HEK293 (cell line): ENCODE measurements at regions not wholly inside any gene's neighbourhood (a gene's known extent, or its start where the extent isn't known, plus 50 kb on each side); places are given as distances from the start of the nearest gene placed in this dataset.

Experiments used
- HOXD13 ChIP-seq: sonication (generic); formaldehyde crosslinking; IDR thresholded peaks from 2 replicates; pipeline ENCODE4 v1.8.0; 2022; ENCODE audit warnings: missing genetic modification reagents, borderline replicate concordance
- REPIN1 ChIP-seq: fragments of 450-650 bp; formaldehyde crosslinking; IDR thresholded peaks from 2 replicates; pipeline ENCODE4 v1.5.1; 2017; ENCODE audit warnings: missing biosample characterization, missing genetic modification characterization, low read depth
- SALL2 ChIP-seq: fragments of 450-650 bp; formaldehyde crosslinking; IDR thresholded peaks from 2 replicates; pipeline ENCODE4 v1.5.0; 2017; ENCODE audit warnings: missing biosample characterization, mild to moderate bottlenecking, missing genetic modification characterization, borderline replicate concordance
- ZBTB17 ChIP-seq: fragments of 450-650 bp; formaldehyde crosslinking; IDR thresholded peaks from 2 replicates; pipeline ENCODE4 v1.5.1; 2016; ENCODE audit warnings: missing biosample characterization, missing genetic modification characterization
- ZNF133 ChIP-seq: fragments of 450-650 bp; formaldehyde crosslinking; IDR thresholded peaks from 2 replicates; pipeline ENCODE4 v1.5.1; 2016; ENCODE audit warnings: missing biosample characterization, missing genetic modification characterization
- ZNF169 ChIP-seq: fragments of 450-650 bp; formaldehyde crosslinking; IDR thresholded peaks from 2 replicates; pipeline ENCODE4 v1.5.1; 2016; ENCODE audit warnings: missing biosample characterization, missing genetic modification characterization
- ZNF19 ChIP-seq: fragments of 450-650 bp; formaldehyde crosslinking; IDR thresholded peaks from 2 replicates; pipeline ENCODE4; 2016; ENCODE audit warnings: missing biosample characterization, missing genetic modification characterization, low read depth
- ZNF416 ChIP-seq: fragments of 450-650 bp; formaldehyde crosslinking; IDR thresholded peaks from 2 replicates; pipeline ENCODE4 v1.5.1; 2016; ENCODE audit warnings: missing biosample characterization, missing genetic modification characterization
- ZNF423 ChIP-seq: fragments of 450-650 bp; formaldehyde crosslinking; IDR thresholded peaks from 2 replicates; pipeline ENCODE4 v1.5.1; 2016; ENCODE audit warnings: missing biosample characterization, missing genetic modification characterization
- ZNF585B ChIP-seq: fragments of 450-650 bp; formaldehyde crosslinking; IDR thresholded peaks from 2 replicates; pipeline ENCODE4 v1.5.1; 2016; ENCODE audit warnings: missing biosample characterization, missing genetic modification characterization
- ZNF670 ChIP-seq: fragments of 450-650 bp; formaldehyde crosslinking; IDR thresholded peaks from 2 replicates; pipeline ENCODE4 v1.5.1; 2016; ENCODE audit warnings: missing biosample characterization, missing genetic modification characterization, low read depth
- TF ChIP-seq, protein P1 (sequence below): fragments of 450-650 bp; formaldehyde crosslinking; IDR thresholded peaks from 2 replicates; pipeline ENCODE4 v1.5.1; 2016; ENCODE audit warnings: missing biosample characterization, missing genetic modification characterization
- TF ChIP-seq, protein P2 (sequence below): sonication (generic); formaldehyde crosslinking; IDR thresholded peaks from 2 replicates; pipeline ENCODE4 v1.8.1; 2022; ENCODE audit warnings: mild to moderate bottlenecking, moderate library complexity, missing genetic modification reagents
- TF ChIP-seq, protein P3 (sequence below): fragments of 450-650 bp; IDR thresholded peaks from 2 replicates; pipeline ENCODE4 v1.5.1; 2018; ENCODE audit warnings: missing biosample characterization, missing genetic modification characterization

DNA sequence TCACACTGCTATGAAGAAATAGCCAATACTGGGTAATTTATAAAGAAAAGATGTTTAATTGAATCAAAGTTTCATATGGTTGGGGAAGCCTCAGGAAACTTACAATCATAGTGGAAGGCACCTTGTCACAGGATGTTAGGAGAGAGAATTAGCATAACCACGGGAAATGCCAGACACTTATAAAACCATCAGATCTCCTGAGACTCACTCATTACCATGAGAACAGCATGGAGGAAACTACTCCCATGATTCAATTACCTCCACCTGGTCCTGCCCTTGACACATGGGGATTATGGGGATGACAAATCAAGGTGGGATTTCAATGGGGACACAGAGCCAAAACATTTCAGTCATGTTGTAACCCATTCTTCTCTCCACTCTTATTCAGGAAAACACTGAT lies 472.9 kb upstream of the FSIP2 start:
- no peak for TF ChIP-seq SALL2 (tag by site-specific recombination)
- TF ChIP-seq, protein P1, sequence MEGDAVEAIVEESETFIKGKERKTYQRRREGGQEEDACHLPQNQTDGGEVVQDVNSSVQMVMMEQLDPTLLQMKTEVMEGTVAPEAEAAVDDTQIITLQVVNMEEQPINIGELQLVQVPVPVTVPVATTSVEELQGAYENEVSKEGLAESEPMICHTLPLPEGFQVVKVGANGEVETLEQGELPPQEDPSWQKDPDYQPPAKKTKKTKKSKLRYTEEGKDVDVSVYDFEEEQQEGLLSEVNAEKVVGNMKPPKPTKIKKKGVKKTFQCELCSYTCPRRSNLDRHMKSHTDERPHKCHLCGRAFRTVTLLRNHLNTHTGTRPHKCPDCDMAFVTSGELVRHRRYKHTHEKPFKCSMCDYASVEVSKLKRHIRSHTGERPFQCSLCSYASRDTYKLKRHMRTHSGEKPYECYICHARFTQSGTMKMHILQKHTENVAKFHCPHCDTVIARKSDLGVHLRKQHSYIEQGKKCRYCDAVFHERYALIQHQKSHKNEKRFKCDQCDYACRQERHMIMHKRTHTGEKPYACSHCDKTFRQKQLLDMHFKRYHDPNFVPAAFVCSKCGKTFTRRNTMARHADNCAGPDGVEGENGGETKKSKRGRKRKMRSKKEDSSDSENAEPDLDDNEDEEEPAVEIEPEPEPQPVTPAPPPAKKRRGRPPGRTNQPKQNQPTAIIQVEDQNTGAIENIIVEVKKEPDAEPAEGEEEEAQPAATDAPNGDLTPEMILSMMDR (tag by site-specific recombination) = no peak
- TF ChIP-seq REPIN1 (tag by site-specific recombination) = no peak
- no peak for TF ChIP-seq ZNF423 (tag by site-specific recombination)
- no peak for TF ChIP-seq ZNF670 (tag by site-specific recombination)
- TF ChIP-seq, protein P2, sequence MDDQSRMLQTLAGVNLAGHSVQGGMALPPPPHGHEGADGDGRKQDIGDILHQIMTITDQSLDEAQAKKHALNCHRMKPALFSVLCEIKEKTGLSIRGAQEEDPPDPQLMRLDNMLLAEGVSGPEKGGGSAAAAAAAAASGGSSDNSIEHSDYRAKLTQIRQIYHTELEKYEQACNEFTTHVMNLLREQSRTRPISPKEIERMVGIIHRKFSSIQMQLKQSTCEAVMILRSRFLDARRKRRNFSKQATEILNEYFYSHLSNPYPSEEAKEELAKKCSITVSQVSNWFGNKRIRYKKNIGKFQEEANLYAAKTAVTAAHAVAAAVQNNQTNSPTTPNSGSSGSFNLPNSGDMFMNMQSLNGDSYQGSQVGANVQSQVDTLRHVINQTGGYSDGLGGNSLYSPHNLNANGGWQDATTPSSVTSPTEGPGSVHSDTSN (CRISPR knock-in tag) = no peak
- TF ChIP-seq ZBTB17 (tag by site-specific recombination) = no peak
- TF ChIP-seq, protein P3, sequence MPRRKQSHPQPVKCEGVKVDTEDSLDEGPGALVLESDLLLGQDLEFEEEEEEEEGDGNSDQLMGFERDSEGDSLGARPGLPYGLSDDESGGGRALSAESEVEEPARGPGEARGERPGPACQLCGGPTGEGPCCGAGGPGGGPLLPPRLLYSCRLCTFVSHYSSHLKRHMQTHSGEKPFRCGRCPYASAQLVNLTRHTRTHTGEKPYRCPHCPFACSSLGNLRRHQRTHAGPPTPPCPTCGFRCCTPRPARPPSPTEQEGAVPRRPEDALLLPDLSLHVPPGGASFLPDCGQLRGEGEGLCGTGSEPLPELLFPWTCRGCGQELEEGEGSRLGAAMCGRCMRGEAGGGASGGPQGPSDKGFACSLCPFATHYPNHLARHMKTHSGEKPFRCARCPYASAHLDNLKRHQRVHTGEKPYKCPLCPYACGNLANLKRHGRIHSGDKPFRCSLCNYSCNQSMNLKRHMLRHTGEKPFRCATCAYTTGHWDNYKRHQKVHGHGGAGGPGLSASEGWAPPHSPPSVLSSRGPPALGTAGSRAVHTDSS (tag by site-specific recombination) = no peak
- no peak for TF ChIP-seq ZNF169 (tag by site-specific recombination)
- no peak for TF ChIP-seq ZNF416 (tag by site-specific recombination)
- TF ChIP-seq ZNF585B (tag by site-specific recombination) = no peak
- no peak for TF ChIP-seq ZNF133 (tag by site-specific recombination)
- no peak for TF ChIP-seq ZNF19 (tag by site-specific recombination)
- no peak for TF ChIP-seq HOXD13
